HCT116 (cell line): ENCODE measurements at regions not wholly inside any gene's neighbourhood (a gene's known extent, or its start where the extent isn't known, plus 50 kb on each side); places are given as distances from the start of the nearest gene placed in this dataset.

Source experiments
- ATAC-seq: fragments of 200-7000 bp; cut with Tn5 transposase; 2 replicates; pipeline ENCODE4 v1.9.1; 2020; ENCODE audit warnings: mild to moderate bottlenecking, moderate library complexity
- BruUV-seq: library from RNA; stranded (reverse); fragments of 400-500 nt; replicated peaks from 2 replicates; lab custom pipeline; 2021; lab: Mats Ljungman, UMichigan
- CTCF ChIA-PET: fragments of 300-600 bp; sonication (Branson Sonifier 250); formaldehyde crosslinking; loops from one replicate; lab custom pipeline; 2021; ENCODE audit warnings: antibody characterized with exemption; lab: Charles Lee
- POLR2A ChIA-PET: fragments of 300-600, 350-600 bp; sonication (Branson Sonifier 250); formaldehyde crosslinking; loops from one replicate; lab custom pipeline; 2021; ENCODE audit warnings: antibody characterized with exemption; lab: Charles Lee
- RAD21 ChIA-PET, 2 experiments: fragments of 300-600 bp; sonication (Branson Sonifier 250); formaldehyde crosslinking; loops; one replicate each; lab custom pipeline; 2023; ENCODE audit warnings: low total read pairs in 2 of 2; ENCODE audit not compliant: uncharacterized antibody in 2 of 2, unreplicated experiment in 2 of 2, low non-redundant PET in 1 of 2; lab: Charles Lee
- DNase-seq: peaks from one replicate; pipeline ENCODE4 v3.0.0-alpha.2; 2010; ENCODE audit warnings: low read depth, low spot score
- H2AFZ ChIP-seq: fragments of 200-600 bp; shearing (Covaris generic), sonication (generic); 2 replicates; pipeline ENCODE4 v1.6.1; 2017; ENCODE audit warnings: low read depth, mixed run types, mixed read lengths, antibody characterized with exemption, low read length; ENCODE audit not compliant: poor library complexity, severe bottlenecking
- H3K27ac ChIP-seq: 2 replicates; pipeline ENCODE4 v1.5.1; 2012; ENCODE audit warnings: low read depth, low read length
- H3K27me3 ChIP-seq: fragments of 200-600 bp; sonication (generic); 2 replicates; pipeline ENCODE4 v1.6.1; 2016; ENCODE audit warnings: mixed run types, low read length, mixed read lengths; ENCODE audit not compliant: insufficient read depth
- H3K36me3 ChIP-seq, 2 experiments: fragments of 200-500 bp in 1 of 2; fragments of 200-600 bp in 1 of 2; sonication (Bioruptor generic) in 1 of 2; sonication (generic) in 1 of 2; 2 replicates each; pipeline versions ENCODE4 v1.5.1 to v1.6.1; 2014 to 2016; ENCODE audit warnings: low read length in 2 of 2, inconsistent platforms in 1 of 2, mixed read lengths in 1 of 2, mixed run types in 1 of 2; ENCODE audit not compliant: insufficient read depth in 2 of 2, control insufficient read depth in 1 of 2
- H3K4me1 ChIP-seq, 2 experiments: fragments of 200-600 bp in 1 of 2; sonication (generic) in 1 of 2; 2 replicates each; pipeline versions ENCODE4 v1.5.1 to v1.6.1; 2012 to 2017; ENCODE audit warnings: low read length in 2 of 2, inconsistent platforms in 1 of 2, mild to moderate bottlenecking in 1 of 2, mixed read lengths in 1 of 2, mixed run types in 1 of 2, moderate library complexity in 1 of 2; ENCODE audit not compliant: insufficient read depth in 2 of 2, control insufficient read depth in 1 of 2
- H3K4me2 ChIP-seq: fragments of 200-600 bp; sonication (generic); 2 replicates; pipeline ENCODE4 v1.6.1; 2017; ENCODE audit warnings: mixed run types, low read length, mixed read lengths
- H3K4me3 ChIP-seq, 2 experiments: fragments of 200-600 bp in 1 of 2; sonication (generic) in 1 of 2; replicated peaks in 1 of 2; 2 replicates each; pipeline ENCODE4 v1.5.1; 2011 to 2016; ENCODE audit warnings: low read length in 2 of 2, control low read depth in 1 of 2, low read depth in 1 of 2, mild to moderate bottlenecking in 1 of 2, mixed read lengths in 1 of 2, mixed run types in 1 of 2
- H3K79me2 ChIP-seq: fragments of 200-600 bp; sonication (generic); 2 replicates; pipeline ENCODE4 v1.6.1; 2017; ENCODE audit warnings: mild to moderate bottlenecking, mixed run types, low read length, moderate library complexity, mixed read lengths; ENCODE audit not compliant: insufficient read depth
- H3K9ac ChIP-seq: fragments of 200-600 bp; sonication (generic); 2 replicates; pipeline ENCODE4 v1.6.1; 2016; ENCODE audit warnings: low read length, mixed read lengths
- H3K9me2 ChIP-seq: fragments of 200-600 bp; sonication (generic), shearing (Covaris generic); 2 replicates; pipeline ENCODE4 v1.6.1; 2017; ENCODE audit warnings: mixed run types, mild to moderate bottlenecking, moderate library complexity; ENCODE audit not compliant: insufficient read depth
- H3K9me3 ChIP-seq, 2 experiments: fragments of 200-500 bp in 1 of 2; fragments of 200-600 bp in 1 of 2; sonication (Bioruptor generic) in 1 of 2; sonication (generic) in 1 of 2; 2 replicates each; pipeline ENCODE4 v1.6.1; 2014 to 2017; ENCODE audit warnings: low read length in 2 of 2, mixed read lengths in 2 of 2, inconsistent platforms in 1 of 2, low read depth in 1 of 2, mild to moderate bottlenecking in 1 of 2, mixed run types in 1 of 2, moderate library complexity in 1 of 2; ENCODE audit not compliant: control insufficient read depth in 1 of 2, insufficient read depth in 1 of 2
- H4K20me1 ChIP-seq: fragments of 200-600 bp; sonication (generic), shearing (Covaris generic); 2 replicates; pipeline ENCODE4 v1.6.1; 2017; ENCODE audit warnings: mixed run types, mild to moderate bottlenecking, moderate library complexity; ENCODE audit not compliant: insufficient read depth
- FOSL1 ChIP-seq: IDR thresholded peaks from 2 replicates; pipeline ENCODE4 v1.6.1; 2012; ENCODE audit warnings: low read depth
- JUND ChIP-seq: IDR thresholded peaks from 2 replicates; pipeline ENCODE4 v1.6.1; 2012
- POLR2AphosphoS5 ChIP-seq: IDR thresholded peaks from 2 replicates; pipeline ENCODE4 v1.6.1; 2011; ENCODE audit warnings: mild to moderate bottlenecking, low read depth, low read length, moderate library complexity
- ZNF274 ChIP-seq: fragments of 200-500 bp; sonication (Bioruptor generic); IDR thresholded peaks from 2 replicates; pipeline ENCODE4 v1.6.1; 2014; ENCODE audit warnings: mild to moderate bottlenecking, low read depth, low read length, inconsistent platforms
- intact Hi-C: fragments of 100-400 bp; cut with micrococcal nuclease; formaldehyde crosslinking; loops from 2 replicates; pipeline ENCODE4 v1.10.0; 2022

DNA sequence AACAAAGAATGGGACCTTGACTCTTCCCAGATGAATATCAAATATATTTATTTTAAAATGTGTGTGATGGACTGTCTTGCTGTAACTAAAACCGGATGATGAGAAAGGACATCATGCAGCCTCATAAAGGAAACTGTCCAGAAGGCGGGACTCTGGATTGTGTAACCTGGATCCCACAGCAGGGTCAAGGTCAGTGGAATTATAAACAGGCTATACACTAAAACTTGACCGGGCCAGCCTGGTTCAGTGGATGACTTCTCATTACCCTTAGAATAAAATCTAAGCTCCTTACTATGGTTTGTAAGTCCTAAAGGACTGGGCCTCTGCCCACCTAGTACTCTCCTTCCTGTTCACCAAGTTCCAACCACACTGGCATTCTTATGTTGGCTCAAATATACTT is 280.3 kb downstream of the ELAVL2 start:
- Histone ChIP-seq H3K9me2 (no peaks in the 10 kb centered on the region), H3K9me3 (peaks cover 3 to 10% of the 10 kb centered on the region in 2 experiments; a peak in 2 of 4 replicates), H3K79me2 (no peaks in the 10 kb centered on the region), H3K4me3 (no peak overlapping the region), H4K20me1 (no peaks in the 10 kb centered on the region), H3K27ac (no peak overlapping the region), H2AFZ (no peak overlapping the region), H3K9ac (no peak overlapping the region), H3K4me2 (no peak overlapping the region), H3K27me3 (no peaks in the 10 kb centered on the region), H3K4me1 (no peaks in the 10 kb centered on the region), H3K36me3 (no peaks in the 10 kb centered on the region)
- ATAC-seq (no peak), DNase-seq (no peak)
- BruUV-seq, result no TSS peak
- intact Hi-C loops, result no loop called here
- ChIA-PET POLR2A (no interaction called here), RAD21 (no interaction called here), CTCF (no interaction called here)
- TF ChIP-seq JUND (no peak), ZNF274 (no peak)

DNA sequence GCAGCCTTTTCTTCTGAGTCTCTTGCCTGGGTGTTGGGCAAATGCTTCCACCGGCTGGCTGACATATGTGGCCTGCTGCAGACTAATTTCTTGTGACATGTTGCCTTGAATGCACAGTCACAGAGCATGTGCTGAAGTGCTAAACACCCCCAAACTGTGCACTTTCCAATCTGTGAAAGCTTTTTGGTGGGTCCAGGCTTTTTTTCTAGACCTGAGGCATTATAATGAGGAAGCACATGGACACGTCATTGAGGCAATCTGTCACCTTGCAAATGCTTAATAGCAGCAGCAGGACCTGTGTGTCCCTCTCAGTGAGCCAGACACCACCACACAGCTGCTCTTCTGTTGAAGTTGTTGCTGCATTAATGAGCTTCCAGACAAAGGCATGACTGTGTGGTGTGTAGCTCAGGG is 274.7 kb downstream of the ELAVL2 start:
- H3K9me3 ChIP-seq, result peaks cover 0 to 11% of the 10 kb centered on the region in 2 experiments; a peak in 2 of 4 replicates
- intact Hi-C loops, result no loop called here
- CTCF ChIA-PET, result no interaction called here

More for the DNA sequence above, 274.7 kb downstream of the ELAVL2 start:
- H3K9ac ChIP-seq, result no peak overlapping the region
- TF ChIP-seq FOSL1 (no peak), POLR2AphosphoS5 (no peak), ZNF274 (no peak), JUND (no peak)
- TF ChIP-seq, all 23 proteins: peak for 0
- no TSS peak for BruUV-seq
- Histone ChIP-seq H4K20me1 (no peaks in the 10 kb centered on the region), H3K4me2 (no peak overlapping the region), H2AFZ (no peak overlapping the region), H3K27ac (no peak overlapping the region), H3K4me3 (no peak overlapping the region), H3K9me2 (no peaks in the 10 kb centered on the region), H3K36me3 (no peaks in the 10 kb centered on the region), H3K27me3 (no peaks in the 10 kb centered on the region), H3K4me1 (no peaks in the 10 kb centered on the region), H3K79me2 (no peaks in the 10 kb centered on the region)
- ChIA-PET POLR2A (no interaction called here), RAD21 (no interaction called here)
- DNase-seq (no peak), ATAC-seq (no peak)
